ENCODE measurements at regions not wholly inside any gene's neighbourhood (a gene's known extent, or its start where the extent isn't known, plus 50 kb on each side); places are given as distances from the start of the nearest gene placed in this dataset.

DNA sequence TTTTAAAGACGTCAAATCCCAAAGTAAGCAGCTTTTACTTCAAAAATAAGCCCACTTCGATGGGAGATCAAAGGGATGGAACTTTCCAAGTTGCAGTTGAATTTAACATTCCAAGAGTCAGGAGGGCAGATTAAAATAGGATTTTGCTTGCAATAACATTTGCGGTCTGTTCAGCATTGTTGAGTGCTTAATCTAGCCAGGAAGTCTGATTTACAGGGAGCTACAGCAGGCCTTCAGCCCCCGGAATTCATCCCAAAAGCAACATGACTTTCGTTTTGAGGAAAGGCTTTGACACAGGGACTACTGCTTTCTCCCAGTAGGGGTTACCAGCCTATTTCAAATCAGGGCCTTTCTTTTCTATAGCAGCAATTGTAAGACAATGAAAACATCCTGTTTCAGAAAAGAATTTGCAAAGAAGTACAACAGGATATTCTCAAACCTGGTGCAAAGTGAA, 279.6 kb upstream of the PITRM1 start:
- no peak for DNase-seq

DNA sequence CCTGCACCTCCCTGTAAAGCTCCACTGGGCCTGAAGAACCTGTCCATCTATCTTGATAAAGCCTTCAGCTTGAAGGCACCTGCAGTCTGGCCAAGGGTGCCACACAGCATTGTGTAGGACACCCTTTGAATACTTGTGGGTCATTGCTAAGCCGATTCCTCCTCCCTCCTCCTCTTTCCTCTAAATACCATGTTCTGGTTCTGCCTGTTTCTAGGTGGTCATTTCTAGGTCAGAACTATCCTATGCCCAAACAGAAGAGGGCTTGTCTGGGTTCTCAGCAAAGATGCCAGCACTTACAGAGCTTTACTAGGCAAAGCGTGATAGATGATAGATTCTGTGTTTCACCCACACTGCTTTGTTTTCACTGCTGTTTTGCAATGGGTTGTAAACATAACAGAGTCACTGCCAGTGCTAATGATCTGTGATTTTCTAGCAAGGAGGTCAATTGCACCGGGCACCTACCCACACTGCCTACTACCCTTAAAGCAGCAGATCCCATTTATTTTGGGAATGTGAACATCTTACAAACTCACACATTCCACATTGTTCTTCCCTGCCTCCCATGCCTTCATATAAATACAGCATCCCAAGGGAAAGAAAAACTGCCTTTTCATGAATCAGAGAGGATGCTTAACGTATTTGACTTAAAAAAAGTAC, 279.1 kb upstream of the PITRM1 start:
- no peak for DNase-seq

DNA sequence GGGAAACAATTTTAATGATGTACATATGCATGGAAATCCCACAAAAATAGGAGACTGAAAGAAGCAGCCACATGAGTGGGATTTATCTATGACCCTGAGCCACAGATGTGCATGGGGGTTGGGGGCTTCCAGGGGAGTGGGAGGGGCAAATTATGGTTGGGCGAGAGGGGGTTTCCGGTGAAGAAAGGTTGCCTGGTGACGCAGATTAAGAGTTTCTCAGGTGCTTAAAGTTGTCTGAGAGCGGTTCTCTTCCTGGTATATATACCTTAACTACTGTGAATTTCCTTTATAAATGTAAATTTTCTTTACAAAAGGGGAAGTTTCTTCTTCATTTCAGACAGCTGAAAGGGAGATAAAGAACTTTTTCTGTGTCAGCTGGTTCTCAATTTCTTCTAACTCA, 273.6 kb upstream of the PITRM1 start:
- DNase-seq = no peak

DNA sequence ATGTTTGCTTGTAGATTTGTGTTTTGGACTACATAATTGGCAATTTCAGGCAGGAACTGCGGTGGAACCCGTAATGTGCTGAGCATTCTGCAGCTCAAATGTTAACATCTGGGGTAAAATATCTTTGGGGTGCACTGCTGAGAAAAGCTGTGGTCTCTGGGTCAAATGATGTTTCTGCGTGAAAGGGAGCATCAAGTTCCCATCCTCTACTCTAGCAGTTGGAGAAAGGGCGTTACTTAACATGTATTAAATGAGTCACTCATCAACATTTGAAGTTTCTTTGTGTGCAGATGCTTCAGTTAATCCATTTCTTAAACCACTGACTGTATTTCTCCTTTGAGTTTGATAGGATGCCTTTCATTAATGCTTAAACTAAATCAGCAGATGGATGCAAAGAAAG, 273.1 kb upstream of the PITRM1 start:
- DNase-seq = no peak

DNA sequence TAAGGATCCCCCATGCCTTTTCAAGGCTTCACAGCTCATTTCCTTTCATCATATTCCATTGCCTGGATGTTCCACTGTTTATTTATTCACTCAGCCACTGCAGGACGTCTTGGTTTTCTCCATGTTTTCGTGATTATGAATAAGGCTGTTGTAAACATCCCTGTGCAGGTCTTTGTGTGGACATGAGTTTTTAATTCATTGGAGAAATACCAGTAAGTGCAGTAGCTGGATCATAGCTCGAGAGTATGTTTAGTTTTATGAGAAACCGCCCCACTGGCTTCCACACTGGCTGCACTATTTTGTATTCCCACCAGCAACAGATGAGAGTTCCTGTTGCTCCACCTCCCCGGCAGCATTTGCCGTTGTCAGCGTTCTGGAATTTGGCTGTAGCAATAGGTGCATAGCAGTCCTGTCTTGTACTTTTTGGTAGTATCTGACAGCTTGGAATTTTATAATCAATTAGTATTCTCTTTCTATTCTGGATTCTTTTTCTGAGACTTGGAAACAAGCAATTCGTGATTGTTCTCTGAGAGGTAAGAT, 269.9 kb upstream of the PITRM1 start:
- DNase-seq = no peak

DNA sequence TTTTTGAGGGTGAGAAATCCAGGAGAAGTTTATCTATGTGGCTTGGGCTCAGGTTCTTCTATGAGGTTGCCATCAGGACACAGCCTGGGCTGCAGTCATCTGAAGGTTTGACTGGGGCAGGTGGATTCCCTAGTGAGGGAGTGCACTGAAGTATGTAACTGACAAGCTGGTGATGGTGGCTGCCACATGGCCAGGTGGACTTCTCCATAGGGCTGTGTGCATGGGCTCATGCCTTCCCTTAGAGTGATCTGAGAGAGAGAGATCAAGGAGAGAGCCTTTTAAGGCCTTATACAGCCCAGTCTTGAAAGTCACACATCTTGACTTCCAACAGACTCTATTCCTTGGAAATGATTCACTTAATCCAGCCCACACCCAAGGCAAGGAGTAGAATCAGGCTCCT, 266.6 kb upstream of the PITRM1 start:
- DNase-seq = no peak

DNA sequence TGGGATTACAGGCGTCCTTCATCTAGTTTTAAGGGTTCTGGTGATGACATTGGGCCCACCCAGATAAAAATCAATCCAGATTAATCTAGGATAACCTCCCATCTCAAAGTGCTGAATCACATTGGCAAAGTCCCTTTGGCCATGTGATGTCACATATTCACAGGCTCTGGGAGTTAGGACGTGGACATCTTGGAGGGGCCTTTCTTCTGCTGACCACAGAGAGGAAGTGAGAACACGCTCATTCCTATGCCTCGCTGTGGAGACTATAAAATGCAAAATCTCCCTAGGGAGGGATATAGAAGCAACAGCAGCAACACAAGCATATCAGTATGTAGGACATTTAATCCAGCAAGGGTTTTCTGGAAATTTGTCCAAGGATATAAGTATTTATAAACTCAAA, 266.0 kb upstream of the PITRM1 start:
- no peak for DNase-seq

DNA sequence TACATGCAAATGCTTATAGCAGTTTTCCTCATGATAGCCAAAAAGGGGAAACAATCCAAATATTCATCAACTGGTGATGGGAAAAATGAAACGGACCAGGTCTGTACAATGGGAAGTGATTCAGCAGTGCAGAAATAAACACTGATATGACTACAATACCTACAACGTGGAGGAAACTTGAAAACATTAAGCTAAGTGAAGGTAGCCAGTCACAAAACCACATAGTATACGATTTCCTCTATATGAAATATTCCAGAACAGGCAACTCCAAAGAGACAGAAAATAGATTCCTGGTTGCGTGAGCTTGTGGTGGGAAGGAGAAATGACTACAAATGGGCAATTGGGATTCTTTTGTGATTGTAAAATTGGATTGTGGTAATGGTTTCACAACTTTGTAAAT, 263.1 kb upstream of the PITRM1 start:
- no peak for DNase-seq

DNA sequence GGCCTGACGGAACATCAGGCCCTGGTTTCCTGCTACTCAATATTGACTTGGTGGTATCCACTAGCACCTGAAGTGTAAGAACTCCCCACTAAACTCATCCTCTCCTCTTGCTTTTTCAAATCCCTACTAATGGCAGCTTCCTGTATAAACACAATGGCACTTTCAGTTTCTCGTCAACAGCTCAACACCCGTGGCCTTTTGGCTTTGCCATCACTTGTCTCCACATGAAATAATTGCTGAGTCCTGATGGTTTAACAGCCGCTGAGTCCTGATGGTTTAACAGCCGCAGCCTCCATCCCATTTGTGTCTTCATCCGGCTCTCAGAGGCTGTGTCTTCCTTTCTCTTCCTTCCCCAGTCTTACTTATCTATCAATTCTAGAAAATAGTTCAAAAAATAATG, 261.4 kb upstream of the PITRM1 start:
- no peak for DNase-seq

DNA sequence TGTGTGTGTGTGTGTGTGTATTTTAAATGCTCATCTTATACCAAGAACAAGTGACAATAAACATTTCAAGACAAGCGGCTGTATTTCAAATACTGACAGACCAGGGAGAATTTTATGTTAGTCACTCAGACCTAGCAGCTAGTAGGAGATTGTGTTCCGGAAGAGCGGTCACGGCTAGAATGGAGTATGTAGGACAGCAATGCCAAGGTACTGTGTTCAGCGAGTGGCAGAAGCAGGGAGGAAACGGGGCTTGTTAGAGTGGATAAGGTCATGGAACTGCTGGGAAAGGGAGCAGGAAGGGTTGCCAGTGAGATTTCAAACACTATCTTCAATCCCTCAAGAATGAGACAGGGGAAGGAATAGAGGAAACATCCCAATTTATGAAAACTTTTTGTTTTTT, 260.5 kb upstream of the PITRM1 start:
- no peak for DNase-seq

DNA sequence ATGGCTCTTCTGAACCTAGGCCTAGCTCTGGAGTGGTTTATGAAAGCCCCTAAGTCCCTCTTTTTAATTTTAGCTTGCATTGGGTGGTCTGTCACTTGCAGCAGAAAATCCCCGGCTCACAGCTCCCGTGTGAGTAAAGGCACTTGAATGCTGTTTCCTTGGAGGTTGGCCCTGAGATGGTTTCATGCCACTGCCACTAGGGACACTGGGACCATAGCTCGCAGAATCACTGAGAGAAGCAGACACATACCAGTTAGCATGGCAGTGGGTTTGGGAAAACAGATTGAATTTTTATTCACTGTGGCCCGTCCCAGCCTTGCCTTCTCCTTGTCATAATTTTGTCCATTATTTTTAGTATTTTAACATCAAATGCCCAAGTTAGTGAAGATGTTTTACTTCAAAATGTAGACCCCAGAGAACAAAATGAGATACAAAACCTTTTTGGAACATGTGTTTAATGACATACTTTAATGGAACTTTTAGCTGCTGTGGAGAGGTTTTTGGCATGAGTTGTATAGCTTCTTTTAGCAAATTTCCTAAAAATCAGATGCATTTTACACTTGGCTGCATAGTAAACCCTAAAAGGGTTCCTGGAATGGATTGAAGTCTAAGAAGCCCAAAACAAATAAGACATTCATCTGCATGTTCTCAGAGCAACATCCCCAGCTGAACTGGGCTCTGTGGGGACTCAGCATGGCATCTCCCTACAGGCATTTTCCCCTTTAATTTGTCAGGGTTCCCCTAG, 259.7 kb upstream of the PITRM1 start:
- no peak for DNase-seq

DNA sequence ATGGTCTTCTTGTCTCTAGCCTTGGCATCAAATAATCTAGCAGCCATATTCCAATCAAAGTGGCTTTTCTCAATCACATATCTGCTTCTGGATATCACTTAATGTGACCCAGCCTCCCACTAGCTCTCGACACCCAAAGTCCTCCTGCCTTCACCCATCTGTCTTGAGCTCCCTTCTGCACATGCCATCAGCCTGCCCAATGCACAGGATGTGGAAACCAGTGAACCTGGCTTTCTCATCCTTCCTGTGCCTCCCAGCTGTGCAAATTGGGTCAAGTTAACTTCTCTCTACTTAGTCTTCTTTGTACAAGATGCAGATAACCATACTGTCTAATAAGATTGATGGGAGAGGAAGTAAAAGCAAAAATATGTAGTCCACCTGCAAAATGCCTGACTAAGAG, 257.9 kb upstream of the PITRM1 start:
- no peak for DNase-seq

DNA sequence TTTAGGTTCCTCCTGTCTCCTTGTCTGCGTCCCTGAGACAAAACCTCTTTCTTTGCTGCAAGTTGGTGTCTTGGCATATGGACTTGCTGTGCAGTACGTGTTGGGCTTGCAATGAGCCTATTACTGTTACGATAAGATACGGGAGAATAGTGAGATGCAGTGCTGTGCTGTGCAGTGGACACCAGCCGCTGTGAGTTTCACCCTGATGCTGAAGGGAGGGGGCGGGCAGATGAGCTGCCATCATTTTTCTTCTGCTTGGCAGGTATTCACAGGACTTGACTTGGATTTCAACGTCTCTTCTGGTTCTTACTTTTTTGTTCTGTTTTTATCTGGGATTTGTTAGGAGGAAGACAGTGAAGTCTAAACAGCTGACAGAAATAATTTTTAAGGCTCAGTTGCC, 257.1 kb upstream of the PITRM1 start:
- DNase-seq = no peak

DNA sequence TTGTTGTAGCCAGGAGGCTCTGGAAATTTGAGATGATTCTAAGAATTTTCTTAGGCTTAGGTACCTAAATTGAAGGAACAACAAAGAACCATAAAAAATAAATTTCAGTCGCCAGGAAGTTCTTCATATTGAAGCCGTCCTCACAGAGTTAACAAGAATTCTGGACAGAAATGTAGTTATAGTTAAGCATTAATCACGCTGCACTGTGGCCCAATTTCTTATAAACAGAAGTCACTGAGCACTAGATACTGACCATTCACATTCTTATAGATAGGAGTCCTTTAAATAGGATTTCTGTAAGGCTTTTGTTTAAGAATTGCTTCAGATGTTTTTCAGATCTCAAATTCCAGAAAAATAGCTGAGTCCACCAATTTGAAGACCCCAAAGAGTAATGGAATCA, 256.2 kb upstream of the PITRM1 start:
- DNase-seq = no peak

DNA sequence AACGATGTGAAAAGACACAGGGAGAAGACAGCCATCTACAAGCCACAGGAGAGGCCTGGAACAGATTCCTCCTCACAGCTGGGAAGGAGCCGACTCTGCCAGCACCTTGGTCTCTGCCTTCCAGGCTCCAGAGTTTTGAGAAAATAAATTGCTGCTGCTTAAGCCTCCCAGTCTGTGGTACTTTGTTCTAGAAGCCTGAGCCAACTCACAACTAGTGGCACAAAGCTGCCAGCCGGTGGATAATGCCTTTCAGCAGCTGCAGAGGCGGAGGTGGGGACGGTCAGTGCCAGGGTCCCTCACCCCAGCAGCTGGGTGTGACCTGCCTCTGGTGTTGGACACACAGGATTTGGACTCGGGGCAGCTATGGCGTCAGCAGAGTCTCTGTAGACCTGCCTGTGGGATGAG, 255.4 kb upstream of the PITRM1 start:
- no peak for DNase-seq

DNA sequence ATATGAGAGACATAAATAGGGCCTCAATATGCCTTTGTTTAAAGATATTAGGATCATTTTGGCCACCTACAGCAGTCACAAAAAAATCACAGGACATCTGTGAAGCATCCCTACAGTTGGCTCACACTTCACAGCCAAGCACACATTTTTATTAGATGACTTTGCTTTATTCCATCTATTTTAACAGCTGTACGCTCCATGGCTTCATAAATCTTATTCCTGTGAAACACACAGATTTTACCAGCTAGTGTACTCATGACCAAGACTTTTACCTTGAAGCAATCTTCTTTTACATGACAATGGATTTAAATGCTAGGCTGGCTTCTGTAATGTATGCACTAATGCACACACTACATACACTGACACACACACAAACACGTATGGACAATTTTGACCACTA, 254.8 kb upstream of the PITRM1 start:
- DNase-seq = no peak

DNA sequence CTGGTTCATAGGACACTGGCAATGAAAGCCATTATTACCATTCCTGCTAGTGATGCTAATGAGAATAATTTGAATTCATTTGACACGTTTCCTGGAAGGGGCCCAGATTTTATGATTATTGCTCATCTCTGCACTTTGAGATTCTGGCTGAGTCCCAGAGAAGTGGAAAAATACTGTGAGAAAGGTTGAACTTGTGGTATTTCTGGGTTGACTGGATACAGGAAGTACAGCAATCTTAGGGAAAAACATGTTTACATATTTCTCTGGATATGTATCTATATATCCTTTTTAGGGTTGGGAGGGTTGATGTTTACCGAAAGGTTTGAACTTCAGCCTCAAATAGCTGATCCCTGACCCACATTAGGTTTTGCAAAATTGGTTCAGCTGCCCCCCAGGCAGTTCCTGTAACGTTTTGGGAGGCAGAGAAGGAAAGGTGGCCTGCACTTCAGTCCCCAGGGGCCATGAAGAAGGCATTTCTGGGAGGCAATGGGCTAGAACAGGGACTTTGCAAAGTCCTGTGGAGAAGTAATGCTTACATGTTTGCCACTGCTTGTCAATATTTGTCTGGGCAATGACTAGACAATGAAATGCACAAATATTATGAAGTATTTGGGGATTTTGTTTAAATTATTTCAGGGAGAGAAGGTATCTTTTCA, 253.7 kb upstream of the PITRM1 start:
- DNase-seq = no peak

DNA sequence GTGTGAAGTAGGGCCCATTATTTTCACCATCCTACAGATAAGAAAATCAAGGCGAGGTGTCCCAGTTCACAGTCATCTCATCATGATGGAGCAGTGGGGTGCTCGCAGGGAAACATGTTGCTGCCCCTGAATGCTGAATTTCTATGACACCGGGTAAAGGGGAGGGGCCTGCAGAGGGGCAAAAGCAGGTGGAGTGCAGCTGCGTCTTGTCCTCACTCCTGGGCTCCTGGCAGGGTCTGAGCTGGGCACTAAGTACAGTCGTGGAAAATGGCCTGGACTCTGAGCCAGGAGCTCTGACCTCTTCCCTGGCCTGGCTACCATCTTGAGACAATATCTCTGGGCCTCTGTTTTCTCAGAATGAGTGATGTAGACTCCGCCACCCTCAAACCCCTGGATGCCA, 253.1 kb upstream of the PITRM1 start:
- no peak for DNase-seq

DNA sequence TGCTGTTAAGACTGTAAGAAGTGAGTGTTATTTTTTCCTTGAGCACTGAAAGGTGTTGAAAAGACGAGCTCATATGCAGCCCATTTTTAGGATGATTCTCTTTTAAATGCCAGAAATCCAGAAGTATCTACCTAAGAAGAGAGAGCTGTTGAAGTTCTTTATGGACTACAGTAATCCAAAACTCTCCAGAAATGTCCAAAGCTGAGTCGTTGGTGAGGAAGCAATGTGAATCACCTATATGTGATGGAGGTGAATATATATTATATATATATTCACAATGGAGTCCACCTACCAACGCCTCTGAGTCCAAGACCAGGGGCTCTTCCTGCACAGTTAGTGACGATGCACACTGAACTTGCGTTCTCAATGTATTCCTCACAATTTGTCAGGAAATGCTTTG, 252.7 kb upstream of the PITRM1 start:
- DNase-seq = no peak

DNA sequence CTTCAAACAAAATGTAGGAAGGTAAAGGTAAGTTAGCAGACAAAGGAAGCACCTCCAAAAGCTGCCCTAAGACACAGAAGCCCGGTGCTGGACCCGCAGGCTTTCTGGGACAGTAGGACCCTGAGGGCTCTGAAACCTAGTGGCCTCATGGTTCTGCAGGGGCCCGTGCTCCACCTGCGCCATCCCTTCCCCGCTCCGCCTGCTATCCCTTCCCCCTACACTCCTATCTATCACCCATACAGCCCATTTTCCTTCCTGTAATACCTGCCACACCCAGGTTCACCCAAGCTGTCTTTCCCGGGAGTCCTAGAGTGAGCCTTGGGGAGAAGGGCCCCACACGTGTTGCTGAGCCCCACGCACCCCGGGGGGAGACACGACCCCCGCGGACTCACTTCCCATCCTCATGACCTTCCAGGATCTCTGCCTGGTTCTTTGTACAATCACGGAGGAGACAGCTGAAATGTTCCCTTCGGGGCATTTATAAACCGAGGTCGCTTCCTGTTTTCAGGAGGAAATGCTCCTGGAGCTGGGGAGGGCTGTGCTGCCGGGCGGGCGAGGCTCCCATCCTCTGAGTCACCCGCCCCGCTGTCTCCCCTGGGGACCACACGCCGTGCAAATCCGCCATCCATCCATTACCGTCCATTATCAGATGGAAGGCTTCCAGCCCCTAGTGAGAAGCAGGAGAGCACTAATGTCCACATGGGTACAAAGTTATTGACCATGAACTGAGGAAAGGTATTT, 251.7 kb upstream of the PITRM1 start:
- no peak for DNase-seq

DNA sequence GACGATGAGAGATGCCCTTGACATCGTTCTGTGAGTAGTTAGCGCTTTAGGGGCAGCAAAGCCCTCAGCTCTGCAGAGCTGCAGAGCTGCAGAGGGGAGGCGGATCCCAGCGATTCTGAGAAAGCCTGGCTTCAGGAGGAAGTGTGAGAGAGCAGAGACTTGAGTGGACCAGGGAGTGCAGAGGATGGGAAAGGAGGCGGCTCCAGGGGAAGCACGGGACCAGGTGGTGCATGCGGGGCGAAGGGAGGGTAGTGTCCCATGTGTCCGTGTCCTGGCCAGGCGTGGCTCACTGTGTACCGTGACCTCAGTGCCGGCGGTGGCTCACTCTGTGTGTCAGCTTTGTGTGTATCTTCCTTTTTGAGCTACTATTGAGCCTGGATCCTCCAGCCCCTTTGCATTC, 250.8 kb upstream of the PITRM1 start:
- DNase-seq = no peak

DNA sequence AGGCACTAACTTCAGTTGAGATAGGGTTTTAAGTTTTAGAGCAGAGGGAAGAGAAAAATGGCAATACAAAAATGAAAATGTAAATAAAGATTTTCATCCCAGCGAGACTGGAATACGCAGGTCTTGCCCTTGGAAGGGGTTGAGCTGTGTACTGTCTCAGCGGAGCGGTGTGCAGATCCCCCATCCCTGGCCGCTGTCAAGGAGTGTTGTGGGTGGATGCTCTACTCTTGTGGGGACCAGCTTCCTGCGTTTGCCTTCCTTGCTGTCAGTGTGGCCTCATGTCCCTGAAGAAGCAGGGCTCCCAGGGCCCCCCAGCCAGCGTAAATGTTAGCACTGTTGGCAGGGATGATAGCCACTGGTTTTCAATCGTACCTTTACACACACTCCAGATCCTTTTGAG, 249.7 kb upstream of the PITRM1 start:
- DNase-seq = no peak

DNA sequence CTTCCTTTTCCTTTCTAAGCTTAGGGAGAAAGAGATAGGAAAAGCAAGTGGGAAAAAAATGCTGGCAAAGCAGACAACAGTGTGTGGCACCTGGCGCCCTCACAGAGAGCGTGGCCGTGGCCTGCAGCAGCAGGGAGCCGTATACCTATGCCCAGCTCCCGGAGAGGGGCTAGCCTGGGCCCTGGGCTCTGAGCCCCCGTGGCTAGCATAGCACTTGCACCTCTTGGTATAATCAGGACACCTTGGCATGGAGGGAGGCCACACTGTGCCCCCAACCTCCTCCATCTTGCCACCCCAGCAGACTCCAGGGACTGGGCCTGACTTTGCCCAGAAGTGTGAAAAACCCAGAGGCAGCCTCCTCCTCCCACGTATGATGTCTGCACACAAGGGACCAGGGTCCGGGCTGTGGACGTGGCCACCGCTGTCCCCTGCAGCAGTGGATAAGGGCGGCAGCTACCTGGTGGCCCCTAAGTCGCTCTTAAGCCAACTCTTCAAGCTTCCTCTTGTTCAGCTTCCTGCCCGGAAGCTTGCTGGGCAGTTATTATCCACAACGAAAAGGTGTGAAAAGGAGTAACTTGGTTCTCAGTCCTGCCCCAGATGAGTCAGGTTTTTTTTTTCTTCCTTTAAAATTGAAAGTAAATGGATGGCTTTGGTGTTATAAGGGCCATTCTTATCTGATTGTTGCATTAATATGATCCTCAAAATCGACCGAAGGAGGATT, 249.1 kb upstream of the PITRM1 start:
- DNase-seq = no peak
